ENCODE measurements at regions not wholly inside any gene's neighbourhood (a gene's known extent, or its start where the extent isn't known, plus 50 kb on each side); places are given as distances from the start of the nearest gene placed in this dataset.

DNA sequence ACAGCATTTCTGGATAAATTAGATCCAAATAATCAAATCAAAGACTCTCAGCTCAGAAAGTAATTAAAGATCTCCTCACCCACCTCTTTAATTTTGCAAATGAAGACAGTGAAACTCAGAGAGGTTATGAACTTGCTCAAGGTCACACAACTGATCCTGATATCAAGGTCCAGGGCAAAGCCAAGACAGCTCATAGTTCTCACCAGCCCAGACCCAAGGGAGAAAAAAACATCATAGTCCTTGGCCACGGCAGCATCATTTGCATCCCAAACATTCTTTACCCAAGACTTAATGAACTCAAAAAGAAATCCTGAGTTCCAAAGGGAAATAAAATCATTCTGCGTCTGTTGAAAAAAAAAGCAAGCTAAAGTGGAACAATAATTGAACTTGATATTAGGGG is 112.1 kb downstream of the DAD1 start:
- DNase-seq, result no peak

DNA sequence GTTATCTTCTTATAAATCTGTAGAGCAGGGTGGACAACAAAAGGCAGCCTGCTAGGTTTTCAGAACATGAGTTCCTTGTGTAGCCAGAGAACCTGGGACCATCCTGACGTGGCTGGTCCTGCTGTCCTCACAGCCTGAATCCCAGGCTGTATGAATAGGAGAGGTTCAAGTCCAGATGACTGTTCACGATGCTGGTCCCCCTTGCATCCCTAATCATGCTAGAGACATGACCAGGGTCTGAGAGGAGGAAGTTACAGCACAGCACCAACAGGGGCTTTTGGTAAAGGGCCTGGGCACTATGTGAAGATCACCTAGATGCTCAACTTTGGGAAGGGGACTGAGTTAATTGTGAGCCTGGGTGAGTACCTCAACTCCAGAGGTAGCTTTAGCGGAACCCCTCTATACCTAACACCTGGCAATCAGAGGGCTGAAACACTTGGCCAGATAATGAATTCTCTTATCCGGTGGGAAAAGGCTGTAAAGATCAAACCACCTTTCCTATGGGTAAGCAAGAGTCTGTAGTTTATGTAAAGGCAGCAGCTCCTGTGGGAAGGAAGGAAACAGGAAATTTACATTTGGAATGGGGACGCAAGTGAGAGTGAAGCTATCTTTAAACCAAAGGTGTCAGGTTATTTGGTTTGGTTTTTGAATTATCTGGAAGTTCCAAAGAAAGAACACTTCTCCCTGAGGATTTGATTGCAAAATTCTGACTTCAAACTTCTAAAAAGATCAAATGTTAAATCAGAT is 112.8 kb downstream of the DAD1 start:
- DNase-seq, result no peak

DNA sequence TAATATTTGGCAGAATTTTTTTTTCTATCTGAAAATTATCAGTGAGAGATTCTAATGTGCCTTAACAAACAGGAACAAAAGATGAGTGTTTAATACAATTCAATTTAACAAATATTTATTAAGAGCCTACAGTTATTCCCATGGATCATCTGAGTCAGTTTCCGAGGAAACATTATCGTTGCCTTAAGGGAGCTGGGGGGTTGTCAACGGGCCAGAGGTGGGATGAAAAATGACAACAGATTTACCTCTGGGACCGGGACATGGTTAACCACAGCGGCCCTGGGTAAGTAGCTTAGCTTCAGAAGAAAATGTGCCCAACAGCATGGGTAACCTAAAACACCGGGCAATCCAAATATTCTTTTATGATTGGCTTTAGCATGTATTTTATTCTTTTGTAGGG is 113.6 kb downstream of the DAD1 start:
- DNase-seq, result no peak

DNA sequence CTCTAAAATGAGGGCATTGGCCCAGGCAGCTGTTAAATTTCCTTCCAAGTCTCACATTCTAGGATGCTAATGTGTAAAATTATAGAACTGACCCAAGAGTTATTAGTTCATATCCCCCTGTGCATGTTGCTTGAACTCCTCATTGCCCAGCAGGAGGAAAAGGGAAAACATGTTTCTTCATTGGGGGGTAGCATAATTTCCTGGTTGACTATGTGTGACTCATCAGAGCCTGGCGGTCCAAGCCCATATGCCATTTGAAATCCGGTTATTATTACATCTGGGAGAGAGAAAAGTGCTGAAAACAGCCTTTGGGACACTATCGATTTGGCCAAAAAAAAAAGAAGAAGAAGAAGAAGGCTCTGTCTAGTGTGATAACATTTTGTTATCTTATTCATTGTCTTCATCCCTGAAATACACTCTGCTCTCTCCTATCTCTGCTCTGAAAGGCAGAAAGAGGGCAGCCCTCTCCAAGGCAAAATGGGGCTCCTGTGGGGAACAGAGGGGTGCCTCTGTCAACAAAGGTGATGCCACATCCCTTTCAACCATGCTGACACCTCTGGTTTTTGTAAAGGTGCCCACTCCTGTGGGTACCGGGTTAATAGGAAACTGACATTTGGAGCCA is 114.2 kb downstream of the DAD1 start:
- DNase-seq, result no peak

DNA sequence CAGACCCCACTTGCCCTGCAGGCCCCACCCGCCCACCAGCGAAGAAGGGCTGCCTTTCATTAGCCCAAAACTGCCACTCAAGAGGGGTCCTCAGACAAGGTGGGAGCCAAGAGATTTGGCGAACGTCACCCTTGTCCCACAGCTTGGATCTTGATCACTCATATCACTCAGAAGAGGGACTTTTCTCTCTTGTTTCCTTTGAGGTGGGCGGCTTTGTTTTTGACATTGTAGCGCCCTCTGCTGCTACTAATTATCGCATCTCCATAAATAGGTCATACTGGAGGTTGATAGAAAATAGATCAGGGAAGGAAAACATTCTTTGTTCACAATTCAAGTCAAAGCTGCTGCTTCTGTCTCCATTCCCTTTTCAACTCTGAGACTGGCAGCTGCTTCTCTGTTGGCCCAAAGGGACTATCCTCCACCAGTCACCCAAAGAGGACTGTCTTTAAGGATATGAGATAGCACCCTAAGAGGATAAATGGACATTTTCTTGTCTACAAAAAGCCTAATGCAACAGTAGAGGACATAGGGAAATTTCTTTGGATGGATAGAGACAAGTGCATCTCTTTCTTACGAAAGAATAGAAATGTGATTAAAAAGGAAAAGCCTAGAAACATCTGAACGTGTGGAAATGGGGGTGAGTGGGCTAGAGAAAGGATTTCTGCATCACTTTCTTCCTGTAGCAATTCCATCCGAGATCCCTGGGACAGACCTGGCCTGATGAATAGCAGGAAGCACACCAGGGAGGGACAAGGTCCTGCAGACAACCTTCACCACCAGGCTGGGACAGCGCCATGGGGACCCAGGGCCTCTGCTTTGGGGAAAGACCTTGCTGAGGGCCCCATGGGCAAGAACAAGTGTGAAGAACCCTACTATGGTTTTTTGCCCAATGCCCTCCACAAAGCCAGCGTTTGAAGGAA is 115.8 kb downstream of the DAD1 start:
- DNase-seq, result peak; percentile 54

DNA sequence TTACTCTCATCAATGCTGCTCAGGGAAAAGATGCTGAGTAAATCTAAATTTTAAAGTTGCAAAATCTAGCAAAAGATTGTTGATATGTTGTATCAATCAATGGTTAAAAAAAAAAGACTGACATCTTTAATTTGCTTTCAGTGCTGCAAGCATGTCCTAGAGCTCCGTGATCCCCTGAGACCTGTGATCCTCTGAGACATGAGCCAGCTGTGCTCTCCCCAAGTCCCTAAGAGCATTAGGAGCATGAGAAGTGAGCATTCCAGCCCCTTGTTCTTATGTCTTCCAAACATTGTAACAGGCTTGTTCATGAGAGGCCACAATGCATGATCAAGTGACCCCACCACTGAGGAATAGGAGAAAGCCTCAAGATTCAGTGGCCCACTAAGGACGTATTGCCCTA is 116.6 kb downstream of the DAD1 start:
- DNase-seq, result no peak

DNA sequence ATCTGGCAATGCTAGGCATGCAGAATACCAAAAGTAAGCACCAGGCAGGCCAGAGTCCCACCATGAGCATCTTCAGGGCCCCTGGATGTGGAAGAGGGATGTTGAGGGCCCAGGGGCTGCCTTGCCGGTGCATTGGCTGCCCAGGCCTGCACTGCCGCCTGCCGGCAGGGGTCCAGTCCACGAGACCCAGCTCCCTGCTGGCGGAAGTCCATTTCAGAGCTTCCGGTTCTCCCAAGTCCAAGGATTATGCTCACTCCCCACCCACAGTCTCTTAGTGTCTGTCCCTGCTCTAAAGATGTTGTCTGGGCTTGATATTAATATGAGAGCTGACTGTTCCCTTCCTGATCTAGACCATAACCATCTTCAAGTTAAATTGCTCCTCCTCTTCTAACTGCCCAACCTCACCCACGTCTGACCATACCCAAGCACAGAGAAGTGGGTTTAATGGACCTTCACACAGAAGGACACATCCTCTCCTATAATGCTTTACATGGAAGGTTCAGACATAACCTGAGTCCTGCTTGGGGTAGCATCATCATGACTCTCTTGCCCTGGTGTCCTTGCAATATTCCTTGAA is 117.4 kb downstream of the DAD1 start:
- no peak for DNase-seq

DNA sequence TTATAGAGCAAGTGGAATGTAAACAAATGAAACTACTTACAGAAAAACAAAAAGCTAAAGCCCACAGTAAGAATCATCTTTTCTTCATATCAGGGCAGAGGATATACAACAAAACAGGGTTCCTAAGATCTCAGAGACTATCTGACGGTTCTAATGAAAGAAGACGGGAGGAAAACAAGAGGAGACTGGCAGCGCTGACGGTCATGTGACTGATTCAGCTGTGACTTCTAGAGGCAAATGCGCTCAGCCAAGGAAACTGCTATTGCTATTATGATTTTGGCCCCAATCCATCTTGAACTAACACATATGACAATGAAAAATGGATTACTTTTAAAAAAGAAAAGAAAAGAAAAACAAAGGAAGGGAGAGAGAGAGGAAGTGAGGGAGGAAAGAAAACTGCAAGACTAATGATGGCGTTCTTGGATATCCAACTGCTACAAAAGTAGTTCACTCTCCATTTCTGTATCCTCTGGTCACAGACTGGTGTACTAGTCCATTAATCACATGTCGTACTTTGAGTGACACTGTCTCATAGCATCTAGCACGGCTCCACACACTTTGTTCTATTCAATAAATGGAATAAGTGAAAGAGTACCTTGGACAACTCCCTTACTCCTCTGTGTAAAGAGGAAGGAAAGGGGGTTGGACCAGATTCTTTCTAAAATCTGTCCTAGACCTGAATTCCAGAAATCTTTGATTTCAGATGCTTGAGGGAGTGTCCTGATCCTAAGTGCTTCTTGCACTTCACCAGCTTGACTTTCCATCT is 119.3 kb downstream of the DAD1 start:
- no peak for DNase-seq

DNA sequence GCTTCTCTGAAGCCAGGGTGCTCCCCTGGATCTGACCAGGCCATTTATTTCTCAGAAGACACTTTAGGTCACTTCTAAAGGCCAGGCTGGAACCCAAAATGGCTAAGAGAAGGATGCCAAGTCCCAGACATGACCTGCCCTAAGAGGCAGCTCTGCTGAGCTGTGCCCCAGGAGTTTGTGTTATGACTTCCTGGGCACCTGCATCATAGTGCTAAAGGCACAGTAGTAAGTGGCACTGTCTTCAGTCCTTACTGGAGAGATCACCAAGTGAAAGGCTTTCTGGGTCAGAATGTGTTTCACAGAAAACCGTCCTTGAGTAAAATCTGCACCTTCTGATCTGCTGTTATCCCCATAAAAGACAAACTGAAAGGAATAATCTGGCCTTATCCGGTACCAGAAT is 120.2 kb downstream of the DAD1 start:
- no peak for DNase-seq

DNA sequence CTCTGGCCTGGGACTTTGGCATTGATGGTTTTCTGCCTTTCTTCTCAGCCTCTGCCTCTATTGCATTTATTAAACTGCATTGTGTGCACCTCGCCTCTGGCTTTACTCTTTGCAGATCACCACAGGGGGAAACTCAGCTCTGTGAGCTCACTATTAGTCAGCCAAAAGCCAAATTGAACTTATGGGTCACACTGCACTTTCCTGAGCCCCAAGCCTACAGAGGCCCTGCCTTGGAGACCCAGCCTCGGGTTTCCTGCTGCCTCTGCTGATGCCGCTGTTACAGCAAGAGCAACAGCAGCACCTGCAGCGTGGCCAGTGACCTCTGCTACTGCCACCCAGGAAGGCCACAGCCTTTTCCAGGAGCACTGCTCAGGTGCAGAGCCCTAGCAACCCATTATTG is 122.5 kb downstream of the DAD1 start:
- no peak for DNase-seq

DNA sequence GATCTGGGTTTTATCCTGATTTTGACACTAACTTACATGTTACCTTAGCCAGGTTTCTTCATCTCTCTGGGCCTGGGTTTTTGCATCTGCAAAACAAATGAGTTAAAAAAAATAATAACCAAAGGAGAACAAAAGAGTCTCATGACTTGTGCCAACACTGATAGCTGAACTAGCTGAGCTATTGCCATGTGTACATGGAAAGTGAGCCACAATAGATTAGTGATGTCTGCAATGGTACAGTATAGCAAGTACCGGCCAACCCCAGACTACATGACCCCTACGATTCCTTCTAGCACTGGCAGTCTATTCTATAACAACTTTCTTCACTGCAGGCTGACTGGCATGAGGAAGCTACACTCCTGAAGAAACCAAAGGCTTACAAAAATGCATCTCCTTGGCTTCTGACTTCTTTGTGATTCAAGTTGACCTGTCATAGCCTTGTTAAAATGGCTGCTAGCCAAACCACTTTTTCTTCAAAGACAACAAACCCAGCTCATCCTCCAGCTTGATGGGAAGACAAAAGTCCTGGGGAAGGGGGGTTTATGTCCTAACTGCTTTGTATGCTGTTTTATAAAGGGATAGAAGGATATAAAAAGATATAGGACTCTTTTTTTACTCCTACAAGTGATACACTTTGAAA is 123.7 kb downstream of the DAD1 start:
- DNase-seq, result no peak

DNA sequence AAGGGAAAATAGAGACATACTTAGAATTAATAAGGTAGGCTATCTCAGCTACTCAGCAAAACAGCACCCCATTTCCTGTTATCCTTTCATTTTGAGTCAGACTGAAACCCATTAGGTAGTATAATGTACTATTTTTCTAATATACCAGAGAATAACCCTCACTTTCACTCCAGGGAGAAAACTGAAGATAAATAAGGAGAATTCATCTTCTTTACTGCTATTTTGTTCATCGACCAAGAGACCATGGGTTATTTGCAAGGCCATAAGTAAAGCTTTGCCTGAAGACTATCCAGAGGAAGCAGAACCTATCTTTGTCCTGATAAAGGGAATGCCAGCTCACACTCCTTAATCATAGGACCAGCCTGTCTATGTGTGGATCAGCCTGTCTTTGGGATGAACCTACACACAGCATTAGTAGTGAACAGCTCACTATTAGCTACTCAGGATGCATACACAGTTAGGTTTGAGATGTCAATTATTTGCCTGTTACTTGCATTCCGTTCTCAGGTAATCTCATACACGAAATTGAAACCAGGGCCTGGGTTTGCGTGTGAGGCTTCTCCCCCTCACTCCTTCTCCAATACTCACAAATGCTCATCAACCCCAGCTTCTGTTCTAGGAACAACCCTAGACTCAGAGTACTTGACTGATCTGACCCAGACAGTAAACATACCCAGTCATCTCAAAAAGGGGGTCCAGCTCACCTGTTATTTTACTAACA is 124.4 kb downstream of the DAD1 start:
- no peak for DNase-seq

DNA sequence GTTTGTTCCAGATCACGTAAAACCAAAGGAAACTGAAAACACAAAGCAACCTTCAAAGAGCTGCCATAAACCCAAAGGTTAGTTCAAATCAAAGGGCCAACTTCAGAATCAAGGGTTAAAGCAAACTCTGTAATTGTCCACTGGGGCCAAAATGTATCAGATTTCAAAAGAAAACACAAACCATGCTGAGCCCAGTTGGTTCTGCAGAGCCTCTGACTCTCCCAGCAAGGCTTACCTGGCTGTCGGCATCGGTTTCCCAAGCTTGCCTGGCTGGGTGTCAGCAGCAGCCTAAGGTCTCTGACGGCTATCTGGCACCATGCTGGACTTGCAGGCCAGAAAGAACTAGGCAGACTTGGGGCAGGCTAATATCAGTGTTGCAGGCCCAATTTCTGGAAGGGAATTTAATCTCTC is 125.3 kb downstream of the DAD1 start:
- DNase-seq, result no peak

DNA sequence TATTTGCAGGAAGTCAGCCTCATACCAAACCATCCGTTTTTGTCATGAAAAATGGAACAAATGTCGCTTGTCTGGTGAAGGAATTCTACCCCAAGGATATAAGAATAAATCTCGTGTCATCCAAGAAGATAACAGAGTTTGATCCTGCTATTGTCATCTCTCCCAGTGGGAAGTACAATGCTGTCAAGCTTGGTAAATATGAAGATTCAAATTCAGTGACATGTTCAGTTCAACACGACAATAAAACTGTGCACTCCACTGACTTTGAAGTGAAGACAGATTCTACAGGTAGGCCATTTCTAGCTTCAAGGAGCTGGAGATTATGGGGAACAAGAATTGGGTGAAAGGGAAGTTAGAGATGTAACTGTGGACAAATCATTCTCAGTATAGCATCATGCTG is 126.1 kb downstream of the DAD1 start:
- no peak for DNase-seq

DNA sequence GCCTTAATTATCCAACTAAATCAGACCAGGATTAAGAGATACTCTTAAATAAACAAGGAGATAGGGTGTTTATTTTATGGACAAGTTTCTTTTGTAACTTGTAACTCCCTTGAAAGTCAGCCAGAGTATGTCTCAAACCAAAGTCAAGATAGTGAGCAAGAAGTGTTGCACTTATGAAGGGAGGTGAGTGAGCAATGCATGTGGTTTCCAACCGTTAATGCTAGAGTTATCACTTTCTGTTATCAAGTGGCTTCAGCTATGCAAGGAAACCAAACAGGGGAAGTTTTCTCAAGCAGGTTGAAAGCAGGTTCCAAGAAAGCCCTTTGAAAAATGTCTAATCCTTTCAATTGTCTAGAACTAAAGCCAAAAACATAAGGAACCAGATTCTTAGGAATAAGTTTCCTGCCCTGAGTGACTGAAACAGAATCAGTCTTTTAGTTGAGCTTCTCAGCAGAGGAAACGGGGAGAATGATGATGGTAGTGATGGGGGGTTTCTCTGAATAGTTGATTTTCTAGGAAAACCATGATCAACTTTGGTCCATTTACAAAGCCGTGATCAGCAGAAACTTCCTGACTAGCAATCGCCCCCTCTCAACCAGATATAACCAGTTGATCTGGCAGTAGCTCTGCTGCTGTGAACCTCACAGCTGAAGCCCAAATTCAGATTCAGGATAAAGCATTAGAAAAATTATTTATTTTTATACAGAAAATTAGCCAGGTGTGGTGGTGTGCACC is 128.4 kb downstream of the DAD1 start:
- DNase-seq, result no peak

DNA sequence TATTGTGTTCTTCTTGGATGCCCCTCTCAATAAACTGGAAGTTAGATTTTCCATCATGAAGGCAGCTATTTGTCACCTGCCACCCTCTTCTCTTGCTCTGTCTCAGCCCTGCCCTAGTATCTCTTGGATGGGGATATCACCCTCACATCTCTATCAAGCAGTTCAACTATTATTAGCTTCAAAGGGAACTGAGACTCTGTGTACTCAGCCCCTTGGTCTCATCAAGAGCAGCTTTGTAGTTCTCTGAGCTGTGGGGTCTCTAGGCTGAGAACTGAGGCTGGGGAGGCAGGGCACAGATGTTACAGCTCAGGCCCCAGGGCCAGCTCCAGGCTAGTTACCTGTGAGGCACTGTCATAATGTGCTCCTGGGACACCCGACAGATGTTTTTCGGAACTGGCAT is 130.3 kb downstream of the DAD1 start:
- DNase-seq, result no peak

DNA sequence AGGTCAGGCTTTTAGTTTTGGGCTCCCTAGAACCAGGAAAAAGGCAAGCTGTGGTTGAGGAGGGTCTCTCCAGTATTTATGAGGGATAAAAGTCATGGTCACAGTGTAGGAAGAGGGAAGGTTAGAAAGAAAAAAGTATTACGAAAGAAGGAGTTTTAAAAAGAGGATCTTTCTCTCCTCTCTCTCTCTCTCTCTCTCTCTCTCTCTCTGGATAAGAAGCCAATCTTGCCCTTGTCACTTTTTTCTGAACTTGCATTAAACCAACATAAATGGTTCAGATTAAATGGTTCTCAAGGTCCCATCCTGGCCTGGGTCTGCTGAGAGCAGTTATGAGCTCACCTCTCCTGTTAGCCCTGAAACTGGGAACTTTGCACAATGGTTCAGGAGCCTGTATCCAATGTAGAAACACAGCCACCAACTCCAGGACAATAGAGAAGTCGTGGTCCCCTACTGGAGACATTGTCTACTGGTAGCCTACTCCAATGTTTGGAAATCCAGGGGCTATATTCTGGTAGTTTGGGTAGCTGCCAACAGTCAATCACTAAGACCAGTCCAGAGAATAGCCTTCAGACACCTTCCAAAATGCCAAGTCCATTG is 131.9 kb downstream of the DAD1 start:
- DNase-seq, result no peak

DNA sequence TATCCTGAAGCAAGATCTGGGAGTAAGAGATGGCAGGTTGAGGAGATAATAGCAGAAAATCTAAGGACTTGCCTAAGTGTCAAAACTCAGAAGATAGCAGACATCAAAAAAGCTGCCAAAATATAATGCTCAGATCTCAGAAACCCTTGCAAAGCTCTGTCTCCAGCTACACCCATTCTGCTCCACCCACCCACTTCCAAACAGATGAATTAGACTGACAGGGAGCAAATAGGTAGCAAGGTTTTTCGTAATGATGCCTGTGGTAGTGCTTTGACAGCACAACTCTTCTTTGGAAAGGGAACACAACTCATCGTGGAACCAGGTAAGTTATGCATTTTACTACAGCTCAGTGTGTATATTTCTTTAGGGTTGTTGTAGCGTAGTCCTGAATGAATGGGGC is 132.6 kb downstream of the DAD1 start:
- no peak for DNase-seq

DNA sequence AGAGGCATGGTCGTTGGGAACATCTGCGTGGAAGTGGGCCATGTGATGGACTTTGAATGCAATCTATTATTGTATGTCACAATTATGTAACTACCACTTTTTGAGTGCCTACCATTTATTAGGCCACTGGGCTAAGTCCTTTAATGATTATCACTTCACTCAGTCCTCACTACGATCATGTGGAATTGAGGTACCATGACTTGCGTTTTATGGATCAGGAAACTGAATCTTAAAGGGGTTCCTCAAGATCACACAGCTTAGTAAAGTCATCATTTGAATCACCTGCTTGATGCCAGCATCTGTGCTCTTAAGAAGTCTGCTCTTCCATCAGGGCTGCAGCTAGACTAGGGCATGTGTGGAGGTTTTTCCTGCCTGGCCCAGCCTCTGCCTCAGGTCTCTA is 136.7 kb downstream of the DAD1 start:
- no peak for DNase-seq

DNA sequence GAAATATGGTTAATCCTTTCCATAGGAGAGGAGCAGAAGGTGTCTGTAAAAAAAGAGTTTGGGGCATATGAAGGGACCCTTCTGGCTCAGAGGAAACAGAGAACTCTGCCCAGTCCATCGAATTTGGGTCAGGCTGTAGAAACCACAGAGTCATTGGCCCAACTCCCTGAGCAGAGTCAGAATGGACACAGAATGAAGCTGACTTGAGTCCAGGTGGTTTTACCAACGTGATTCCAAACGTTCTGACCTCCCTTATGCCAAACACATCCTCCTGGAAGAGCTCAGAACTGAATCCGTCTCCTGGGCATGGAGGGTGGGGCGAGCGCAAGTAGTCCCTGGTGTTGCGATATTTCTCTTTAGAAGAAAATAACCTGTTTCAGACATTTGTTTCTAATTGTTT is 138.8 kb downstream of the DAD1 start:
- no peak for DNase-seq

DNA sequence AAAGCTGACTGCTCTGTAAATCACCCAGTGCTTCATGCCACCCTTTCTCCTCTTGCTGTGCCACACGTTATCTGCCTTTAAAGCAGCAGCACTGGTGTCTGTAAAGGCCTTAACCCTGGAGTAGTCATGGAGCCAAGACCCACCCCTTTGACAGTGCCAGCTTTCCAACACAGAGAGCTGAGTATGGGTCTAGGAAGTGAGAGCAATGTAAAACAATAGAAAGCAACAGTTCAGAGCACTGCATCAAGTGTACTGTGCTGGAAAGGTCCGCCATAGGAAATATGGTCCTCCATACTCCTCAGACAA is 139.5 kb downstream of the DAD1 start:
- DNase-seq, result no peak
